ENCODE measurements at regions not wholly inside any gene's neighbourhood (a gene's known extent, or its start where the extent isn't known, plus 50 kb on each side); places are given as distances from the start of the nearest gene placed in this dataset.

DNA sequence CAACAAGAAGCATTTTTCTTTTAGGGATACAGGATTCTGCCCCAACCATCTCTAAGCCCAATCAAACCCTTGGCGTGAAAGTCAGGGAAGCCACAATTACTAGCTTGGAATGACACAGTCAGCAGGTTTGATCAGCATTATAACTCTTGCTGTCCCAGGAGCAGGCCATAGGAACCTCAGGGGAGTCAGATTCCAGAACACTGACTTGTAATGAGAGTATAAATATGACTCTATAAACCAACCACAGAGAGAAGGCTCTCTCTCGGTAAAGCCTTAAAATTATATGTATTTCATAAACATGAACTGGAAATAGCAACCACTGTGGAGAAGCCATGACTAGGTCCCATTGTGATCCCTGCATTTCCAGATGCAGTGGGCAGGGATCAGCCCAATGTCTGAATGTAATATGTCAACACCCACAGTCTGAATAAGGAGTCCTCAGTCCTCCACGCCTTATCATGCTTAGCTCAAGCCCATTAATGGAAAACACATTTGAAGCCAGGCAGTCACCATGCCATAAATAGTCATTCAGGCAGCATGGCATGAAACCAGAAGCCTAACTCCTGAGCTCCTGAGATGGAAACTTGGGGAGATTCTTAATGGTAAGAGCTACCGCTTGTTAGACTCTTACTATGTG, 99.1 kb upstream of the MTNR1B start:
- no peak for TF ChIP-seq RAD21 (IDR thresholded peaks at IDR 0.05 in 1 of 2, conservative IDR thresholded peaks at IDR 0.05 in 1 of 2; ENCODE audit: low read depth in 2 of 2, low read length in 2 of 2)
- no peak for TF ChIP-seq RFX5 (IDR thresholded peaks at IDR 0.05; ENCODE audit: borderline replicate concordance, low read depth, low read length)
- TF ChIP-seq, protein P1, sequence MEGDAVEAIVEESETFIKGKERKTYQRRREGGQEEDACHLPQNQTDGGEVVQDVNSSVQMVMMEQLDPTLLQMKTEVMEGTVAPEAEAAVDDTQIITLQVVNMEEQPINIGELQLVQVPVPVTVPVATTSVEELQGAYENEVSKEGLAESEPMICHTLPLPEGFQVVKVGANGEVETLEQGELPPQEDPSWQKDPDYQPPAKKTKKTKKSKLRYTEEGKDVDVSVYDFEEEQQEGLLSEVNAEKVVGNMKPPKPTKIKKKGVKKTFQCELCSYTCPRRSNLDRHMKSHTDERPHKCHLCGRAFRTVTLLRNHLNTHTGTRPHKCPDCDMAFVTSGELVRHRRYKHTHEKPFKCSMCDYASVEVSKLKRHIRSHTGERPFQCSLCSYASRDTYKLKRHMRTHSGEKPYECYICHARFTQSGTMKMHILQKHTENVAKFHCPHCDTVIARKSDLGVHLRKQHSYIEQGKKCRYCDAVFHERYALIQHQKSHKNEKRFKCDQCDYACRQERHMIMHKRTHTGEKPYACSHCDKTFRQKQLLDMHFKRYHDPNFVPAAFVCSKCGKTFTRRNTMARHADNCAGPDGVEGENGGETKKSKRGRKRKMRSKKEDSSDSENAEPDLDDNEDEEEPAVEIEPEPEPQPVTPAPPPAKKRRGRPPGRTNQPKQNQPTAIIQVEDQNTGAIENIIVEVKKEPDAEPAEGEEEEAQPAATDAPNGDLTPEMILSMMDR (IDR thresholded peaks at IDR 0.05; ENCODE audit: control extremely low read depth in 1 of 3, insufficient read depth in 1 of 3, low read depth in 1 of 3, low read length in 3 of 3): no peak
- no peak for TF ChIP-seq POLR2AphosphoS5 (IDR thresholded peaks at IDR 0.05; ENCODE audit: low read depth, low read length)
- no peak for TF ChIP-seq GTF2F1 (IDR thresholded peaks at IDR 0.05; ENCODE audit: borderline replicate concordance, low read depth, low read length)
